ENCODE measurements at regions not wholly inside any gene's neighbourhood (a gene's known extent, or its start where the extent isn't known, plus 50 kb on each side); places are given as distances from the start of the nearest gene placed in this dataset.

- TF ChIP-seq CTCF (conservative IDR thresholded peaks at IDR 0.05) (no peak), ZFX (IDR thresholded peaks at IDR 0.05) (no peak)
Measured at GRCh38 chr6:25084508-25084833, 148.7 kb upstream of the RIPOR2 start.

Measured in C4-2B (cell line).